ENCODE measurements at regions not wholly inside any gene's neighbourhood (a gene's known extent, or its start where the extent isn't known, plus 50 kb on each side); places are given as distances from the start of the nearest gene placed in this dataset.
A peak's percentile ranks its signal among the peaks of the same experiment; 100 is the strongest.

GRCh38 chr12:111084158-111084557, 163.8 kb upstream of the MYL2 start:
- H3K9me3 Mint-ChIP-seq, result no peaks in the 10 kb centered on the region
- ATAC-seq (replicated peaks in 1 of 2) (no peak), DNase-seq (no peak)
- H3K36me3 Mint-ChIP-seq (ENCODE audit: insufficient read depth in 2 of 2), result no peaks in the 10 kb centered on the region
- no peak overlapping the region for H3K27ac Mint-ChIP-seq
- H3K4me1 Mint-ChIP-seq (ENCODE audit: low read depth), result no peaks in the 10 kb centered on the region
- peaks cover 7% of the 10 kb centered on the region for H3K27me3 Mint-ChIP-seq (ENCODE audit: low read depth)
- H3K4me3 Mint-ChIP-seq, result no peak overlapping the region

DNA sequence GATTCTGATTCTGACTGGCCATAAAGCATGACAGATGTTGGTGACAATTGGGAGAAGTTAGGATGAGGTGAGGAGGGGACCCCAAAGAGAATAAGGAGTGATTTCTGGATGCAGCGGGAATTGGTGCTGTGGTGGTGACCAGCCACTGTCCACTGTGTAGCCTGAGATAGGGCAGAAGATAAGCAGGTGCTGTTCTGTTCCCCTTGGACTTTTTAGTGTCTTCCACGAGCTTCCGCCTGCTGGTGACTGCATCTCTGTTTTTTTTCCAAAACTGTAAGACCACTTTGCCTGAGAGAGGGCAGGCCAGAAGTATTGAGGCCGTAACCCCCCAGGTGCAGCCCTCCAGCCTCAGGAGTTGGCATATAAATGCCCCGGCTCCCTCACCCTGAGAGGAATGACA, 161.2 kb upstream of the MYL2 start:
- Mint-ChIP-seq H3K27me3 (ENCODE audit: low read depth) (peaks cover 7% of the 10 kb centered on the region), H3K4me1 (ENCODE audit: low read depth) (no peaks in the 10 kb centered on the region), H3K27ac (no peak overlapping the region), H3K9me3 (no peaks in the 10 kb centered on the region), H3K4me3 (no peak overlapping the region), H3K36me3 (ENCODE audit: insufficient read depth in 2 of 2) (no peaks in the 10 kb centered on the region)
- DNase-seq (no peak), ATAC-seq (replicated peaks in 1 of 2) (no peak)

DNA sequence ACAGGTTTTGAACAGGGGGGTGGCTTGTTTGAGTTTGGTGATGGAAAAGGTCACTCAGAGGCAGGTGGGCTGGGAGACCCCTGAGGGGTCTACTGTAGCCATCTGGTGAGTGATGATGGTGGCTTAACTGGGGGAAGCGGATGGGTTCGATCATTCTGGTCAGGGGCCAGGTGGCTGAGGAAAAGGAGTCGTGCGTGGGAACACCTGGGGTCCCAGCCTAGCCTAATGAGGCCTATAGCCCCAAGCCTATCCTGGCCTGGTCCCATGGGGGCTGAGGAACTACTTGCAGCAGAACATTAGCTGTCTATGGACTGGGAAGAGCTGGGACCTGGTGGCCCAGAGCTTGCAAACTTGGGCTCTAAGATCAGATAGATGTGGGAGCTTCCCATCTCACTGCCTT, 158.4 kb upstream of the MYL2 start:
- DNase-seq (no peak), ATAC-seq (replicated peaks in 1 of 2) (no peak)
- no peaks in the 10 kb centered on the region for H3K4me1 Mint-ChIP-seq (ENCODE audit: low read depth)
- H3K9me3 Mint-ChIP-seq, result no peaks in the 10 kb centered on the region
- H3K4me3 Mint-ChIP-seq, result no peak overlapping the region
- H3K36me3 Mint-ChIP-seq (ENCODE audit: insufficient read depth in 2 of 2), result no peaks in the 10 kb centered on the region
- no peak overlapping the region for H3K27ac Mint-ChIP-seq
- H3K27me3 Mint-ChIP-seq (ENCODE audit: low read depth), result peaks cover 7% of the 10 kb centered on the region

GRCh38 chr12:111076611-111077451, 156.5 kb upstream of the MYL2 start:
- Mint-ChIP-seq H3K27ac (no peak overlapping the region), H3K4me3 (no peak overlapping the region), H3K4me1 (ENCODE audit: low read depth) (peaks cover 5% of the 10 kb centered on the region), H3K27me3 (ENCODE audit: low read depth) (peaks cover 2% of the 10 kb centered on the region), H3K9me3 (peaks cover 0 to 2% of the 10 kb centered on the region in 2 donors), H3K36me3 (ENCODE audit: insufficient read depth in 2 of 2) (no peaks in the 10 kb centered on the region)
- ATAC-seq (replicated peaks in 1 of 2) (no peak), DNase-seq (no peak)

DNA sequence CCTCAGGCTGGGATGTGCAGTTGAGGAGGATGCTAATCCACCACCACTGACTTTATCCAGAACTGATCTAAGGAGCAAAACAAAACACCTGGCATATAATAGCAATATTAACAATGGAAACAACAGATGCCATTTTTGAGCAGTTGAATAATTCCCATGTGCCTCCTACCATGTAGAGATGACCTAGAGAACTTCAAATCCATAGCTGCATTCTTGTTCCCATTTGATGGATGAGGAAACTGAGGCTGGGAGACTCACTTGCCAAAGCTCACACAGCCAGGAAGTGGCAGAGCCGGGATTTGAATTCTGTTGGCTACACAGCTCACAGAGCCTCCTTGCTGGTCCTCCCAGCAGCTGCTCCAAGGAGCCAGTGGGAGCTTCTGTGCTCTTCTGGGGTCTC, 155.8 kb upstream of the MYL2 start:
- H3K36me3 Mint-ChIP-seq (ENCODE audit: insufficient read depth in 2 of 2), result no peaks in the 10 kb centered on the region
- ATAC-seq (replicated peaks in 1 of 2), result no peak
- peaks cover 5% of the 10 kb centered on the region for H3K4me1 Mint-ChIP-seq (ENCODE audit: low read depth)
- no peak for DNase-seq
- H3K9me3 Mint-ChIP-seq, result peaks cover 0 to 2% of the 10 kb centered on the region in 2 donors
- H3K4me3 Mint-ChIP-seq, result no peak overlapping the region
- H3K27ac Mint-ChIP-seq, result no peak overlapping the region
- H3K27me3 Mint-ChIP-seq (ENCODE audit: low read depth), result no peaks in the 10 kb centered on the region

DNA sequence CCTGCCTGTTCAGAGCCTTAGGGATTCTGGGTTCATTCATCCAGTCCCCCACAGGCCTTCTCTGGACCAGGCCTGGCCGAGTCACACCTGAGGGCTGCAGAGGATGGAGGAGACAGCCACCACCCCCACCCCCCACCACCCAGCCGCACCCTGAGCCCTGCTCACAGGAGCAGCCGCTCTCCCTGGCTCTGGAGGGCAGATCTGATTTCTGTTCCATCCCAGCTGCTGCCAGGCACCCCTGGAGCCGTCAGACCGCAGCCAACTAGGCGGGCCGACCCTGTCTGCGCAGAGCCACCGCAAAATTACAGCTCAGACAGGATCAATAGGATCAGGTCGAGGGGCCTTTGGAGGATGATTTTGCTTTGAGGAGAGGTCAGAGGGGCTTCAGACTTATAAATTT, 154.6 kb upstream of the MYL2 start:
- no peak overlapping the region for H3K4me3 Mint-ChIP-seq
- H3K36me3 Mint-ChIP-seq (ENCODE audit: insufficient read depth in 2 of 2), result no peaks in the 10 kb centered on the region
- peaks cover 0 to 2% of the 10 kb centered on the region in 2 donors for H3K9me3 Mint-ChIP-seq
- ATAC-seq (replicated peaks in 1 of 2) (no peak), DNase-seq (no peak)
- no peaks in the 10 kb centered on the region for H3K27me3 Mint-ChIP-seq (ENCODE audit: low read depth)
- H3K27ac Mint-ChIP-seq, result no peak overlapping the region
- H3K4me1 Mint-ChIP-seq (ENCODE audit: low read depth), result peaks cover 10% of the 10 kb centered on the region

DNA sequence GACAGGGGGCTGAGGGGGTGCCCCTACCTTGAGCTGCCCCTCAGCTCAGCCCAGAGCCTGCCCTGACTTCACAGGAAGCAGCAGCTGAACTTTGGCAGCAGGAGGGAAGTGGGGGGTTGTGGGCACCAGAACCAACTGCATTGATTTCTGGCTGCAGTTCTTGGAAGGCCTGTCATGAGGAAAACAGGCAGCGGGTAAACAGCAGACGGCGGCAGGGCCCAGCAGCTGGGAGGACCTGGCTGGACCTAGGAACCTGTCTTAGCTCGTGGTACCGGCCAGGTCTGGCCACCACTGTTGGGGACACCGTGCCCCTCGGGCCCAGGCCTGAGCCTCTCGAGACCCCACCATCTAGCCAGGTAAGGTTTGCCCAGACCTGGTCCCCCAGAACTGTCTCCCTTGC, 154.2 kb upstream of the MYL2 start:
- no peak for DNase-seq
- Mint-ChIP-seq H3K27ac (no peak overlapping the region), H3K4me1 (ENCODE audit: low read depth) (peaks cover 10% of the 10 kb centered on the region), H3K4me3 (no peak overlapping the region), H3K27me3 (ENCODE audit: low read depth) (no peaks in the 10 kb centered on the region), H3K9me3 (peaks cover 0 to 2% of the 10 kb centered on the region in 2 donors), H3K36me3 (ENCODE audit: insufficient read depth in 2 of 2) (no peaks in the 10 kb centered on the region)
- ATAC-seq (replicated peaks in 1 of 2), result no peak

- H3K4me3 Mint-ChIP-seq, result no peak overlapping the region
- H3K4me1 Mint-ChIP-seq (ENCODE audit: low read depth), result peaks cover 12% of the 10 kb centered on the region
- ATAC-seq (replicated peaks in 1 of 2), result no peak
- DNase-seq, result no peak
- H3K36me3 Mint-ChIP-seq (ENCODE audit: insufficient read depth in 2 of 2), result no peaks in the 10 kb centered on the region
- peaks cover 0 to 2% of the 10 kb centered on the region in 2 donors for H3K9me3 Mint-ChIP-seq
- H3K27me3 Mint-ChIP-seq (ENCODE audit: low read depth), result no peaks in the 10 kb centered on the region
- H3K27ac Mint-ChIP-seq, result no peak overlapping the region
Observed at GRCh38 chr12:111073370-111073769, 153.0 kb upstream of the MYL2 start.

GRCh38 chr12:111072299-111072698, 151.9 kb upstream of the MYL2 start:
- Mint-ChIP-seq H3K9me3 (peaks cover 0 to 2% of the 10 kb centered on the region in 2 donors), H3K27me3 (ENCODE audit: low read depth) (peaks cover 5% of the 10 kb centered on the region), H3K36me3 (ENCODE audit: insufficient read depth in 2 of 2) (no peaks in the 10 kb centered on the region), H3K27ac (peak overlapping the region; percentile 5), H3K4me1 (ENCODE audit: low read depth) (peaks cover 23% of the 10 kb centered on the region), H3K4me3 (no peak overlapping the region)
- no peak for DNase-seq
- no peak for ATAC-seq (replicated peaks in 1 of 2)

DNA sequence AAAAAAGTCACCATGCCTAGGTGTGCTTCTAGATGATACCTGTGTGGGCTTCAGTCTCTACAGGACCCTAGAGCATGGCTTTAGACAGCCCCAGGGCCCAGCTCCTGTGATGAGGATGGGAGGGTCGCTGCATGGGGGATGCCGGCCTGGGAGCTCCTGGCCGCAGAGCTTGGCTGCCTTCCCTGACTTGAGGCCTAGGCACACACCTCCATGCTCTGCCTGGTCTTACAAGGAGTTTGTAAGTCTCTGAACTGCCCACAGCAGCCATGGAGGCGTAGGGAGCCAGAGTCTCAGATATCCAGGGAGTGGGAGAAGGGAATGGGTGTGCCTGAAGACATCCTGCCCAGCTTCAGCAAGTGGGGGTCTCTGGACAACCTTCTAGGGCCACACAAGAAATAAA, 149.5 kb upstream of the MYL2 start:
- Mint-ChIP-seq H3K27ac (no peak overlapping the region), H3K4me1 (ENCODE audit: low read depth) (peaks cover 28% of the 10 kb centered on the region), H3K9me3 (peaks cover 0 to 2% of the 10 kb centered on the region in 2 donors), H3K36me3 (ENCODE audit: insufficient read depth in 2 of 2) (no peaks in the 10 kb centered on the region), H3K4me3 (no peak overlapping the region), H3K27me3 (ENCODE audit: low read depth) (peaks cover 5% of the 10 kb centered on the region)
- ATAC-seq (replicated peaks in 1 of 2) (no peak), DNase-seq (no peak)

DNA sequence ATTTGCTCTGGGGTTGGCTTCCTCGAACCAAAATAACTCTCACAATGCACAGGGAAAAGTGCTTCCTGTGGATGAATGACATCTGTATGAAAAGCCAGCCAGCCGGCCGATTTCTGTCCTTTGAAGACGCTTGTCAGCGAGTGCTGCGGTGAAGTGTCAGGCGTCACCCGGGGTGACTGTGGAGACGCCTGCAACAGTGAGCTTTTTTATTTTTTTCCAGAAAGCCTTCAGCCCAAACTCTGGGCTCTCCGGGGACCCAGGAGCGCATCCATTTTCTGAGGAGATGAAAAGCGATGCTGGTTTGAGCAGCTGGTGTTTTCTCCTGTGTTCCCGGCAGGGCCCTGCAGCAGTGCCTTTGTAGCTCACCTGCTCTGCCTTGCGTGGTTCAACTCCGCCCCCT, 147.9 kb upstream of the MYL2 start:
- no peaks in the 10 kb centered on the region for H3K36me3 Mint-ChIP-seq (ENCODE audit: insufficient read depth in 2 of 2)
- H3K27ac Mint-ChIP-seq, result no peak overlapping the region
- H3K27me3 Mint-ChIP-seq (ENCODE audit: low read depth), result peaks cover 5% of the 10 kb centered on the region
- peaks cover 0 to 2% of the 10 kb centered on the region in 2 donors for H3K9me3 Mint-ChIP-seq
- DNase-seq (peak; percentile 6 to 14), ATAC-seq (replicated peaks in 1 of 2) (peak in 1 of 2 donors; percentile 29)
- H3K4me1 Mint-ChIP-seq (ENCODE audit: low read depth), result peaks cover 27% of the 10 kb centered on the region
- H3K4me3 Mint-ChIP-seq, result peak overlapping the region; percentile 40 to 61

GRCh38 chr12:111067498-111067897, 147.1 kb upstream of the MYL2 start:
- DNase-seq (no peak), ATAC-seq (replicated peaks in 1 of 2) (no peak)
- Mint-ChIP-seq H3K27ac (no peak overlapping the region), H3K4me3 (peak overlapping the region in 1 of 2 donors; percentile 33), H3K36me3 (ENCODE audit: insufficient read depth in 2 of 2) (no peaks in the 10 kb centered on the region), H3K27me3 (ENCODE audit: low read depth) (peaks cover 5% of the 10 kb centered on the region), H3K4me1 (ENCODE audit: low read depth) (peaks cover 22% of the 10 kb centered on the region), H3K9me3 (peaks cover 0 to 2% of the 10 kb centered on the region in 2 donors)

DNA sequence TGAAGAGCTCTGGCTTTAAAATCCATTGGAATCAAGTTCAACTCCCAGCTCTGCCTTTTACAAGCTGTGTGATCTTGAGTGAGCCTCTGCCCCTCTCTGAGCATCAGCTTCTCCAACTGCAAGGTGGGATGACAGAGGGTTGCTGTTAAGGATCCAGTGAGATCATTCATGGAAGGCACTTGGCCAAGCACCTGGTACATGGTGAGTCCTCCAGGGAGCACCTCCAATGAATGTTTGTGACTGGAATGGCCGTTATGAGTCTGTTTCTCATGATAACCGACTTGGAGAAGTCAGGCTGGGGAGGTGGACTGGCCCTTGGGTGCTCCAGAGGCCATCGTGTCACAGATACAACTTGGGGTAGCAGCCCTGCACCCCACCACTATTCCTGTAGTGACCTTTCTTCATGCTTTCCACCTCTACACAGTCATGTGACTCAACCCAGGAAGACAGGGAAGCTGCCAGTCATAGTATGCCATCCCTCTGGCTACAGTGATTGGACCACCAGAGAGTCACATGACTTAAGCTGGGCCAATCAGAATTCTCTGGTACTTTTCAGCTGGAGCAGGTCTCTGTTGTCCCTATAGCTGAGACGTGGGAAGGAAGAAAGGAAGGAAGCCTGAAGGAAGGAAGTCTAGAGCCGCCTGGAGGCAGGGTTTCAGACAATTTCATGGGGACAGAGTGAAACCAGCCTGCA, 146.5 kb upstream of the MYL2 start:
- DNase-seq (no peak), ATAC-seq (replicated peaks in 1 of 2) (peak in 1 of 2 donors; percentile 36)
- Mint-ChIP-seq H3K27me3 (ENCODE audit: low read depth) (peaks cover 5% of the 10 kb centered on the region), H3K27ac (no peak overlapping the region), H3K4me1 (ENCODE audit: low read depth) (peaks cover 22% of the 10 kb centered on the region), H3K4me3 (no peak overlapping the region), H3K36me3 (ENCODE audit: insufficient read depth in 2 of 2) (no peaks in the 10 kb centered on the region), H3K9me3 (peaks cover 0 to 1% of the 10 kb centered on the region in 2 donors)

Measured in activated T-cell treated with anti-CD3 and anti-CD28 coated beads, Interleukin-2, amount 50 U/mL, for 72 hours (primary cell).